GOT3 (cell line): ENCODE measurements at regions not wholly inside any gene's neighbourhood (a gene's known extent, or its start where the extent isn't known, plus 50 kb on each side); places are given as distances from the start of the nearest gene placed in this dataset.

ENCODE experiments used
- DNase-seq: peaks from one replicate; lab custom pipeline; 2025; ENCODE audit warnings: mixed read lengths; lab: John Stamatoyannopoulos, UW

- DNase-seq, result no peak
Observed at GRCh38 chr2:14684516-14684915, 52.0 kb downstream of the LRATD1 start.

- no peak for DNase-seq
Observed at GRCh38 chr2:14690926-14691325, 58.4 kb downstream of the LRATD1 start.

- DNase-seq, result no peak
Observed at GRCh38 chr2:14693874-14694273, 61.4 kb downstream of the LRATD1 start.

- DNase-seq, result no peak
Observed at GRCh38 chr2:14700753-14701152, 68.2 kb downstream of the LRATD1 start.

GRCh38 chr2:14702258-14702657 lies 69.7 kb downstream of the LRATD1 start:
- DNase-seq, result no peak

- DNase-seq, result no peak
Observed at GRCh38 chr2:14706201-14706600, 73.7 kb downstream of the LRATD1 start.

- no peak for DNase-seq
Observed at GRCh38 chr2:14712111-14712510, 79.6 kb downstream of the LRATD1 start.

GRCh38 chr2:14713248-14713647 lies 80.7 kb downstream of the LRATD1 start:
- no peak for DNase-seq

- no peak for DNase-seq
Observed at GRCh38 chr2:14715600-14715999, 83.1 kb downstream of the LRATD1 start.

GRCh38 chr2:14716319-14716718 lies 83.8 kb downstream of the LRATD1 start:
- DNase-seq, result no peak

GRCh38 chr2:14717131-14717530 lies 84.6 kb downstream of the LRATD1 start:
- DNase-seq, result no peak

GRCh38 chr2:14720319-14720718 lies 87.8 kb downstream of the LRATD1 start:
- no peak for DNase-seq

- DNase-seq, result no peak
Observed at GRCh38 chr2:14720739-14721138, 88.2 kb downstream of the LRATD1 start.

- no peak for DNase-seq
Observed at GRCh38 chr2:14722904-14723570, 90.5 kb downstream of the LRATD1 start.

- no peak for DNase-seq
Observed at GRCh38 chr2:14723684-14724083, 91.2 kb downstream of the LRATD1 start.

- DNase-seq, result no peak
Observed at GRCh38 chr2:14735696-14736095, 103.2 kb downstream of the LRATD1 start.

- DNase-seq, result no peak
Observed at GRCh38 chr2:14737201-14737600, 104.7 kb downstream of the LRATD1 start.

- no peak for DNase-seq
Observed at GRCh38 chr2:14743861-14744260, 111.3 kb downstream of the LRATD1 start.

GRCh38 chr2:14745288-14746076 lies 113.0 kb downstream of the LRATD1 start:
- no peak for DNase-seq

GRCh38 chr2:14746133-14746532 lies 113.6 kb downstream of the LRATD1 start:
- no peak for DNase-seq

- DNase-seq, result no peak
Observed at GRCh38 chr2:14747447-14747846, 114.9 kb downstream of the LRATD1 start.

GRCh38 chr2:14749884-14750283 lies 117.4 kb downstream of the LRATD1 start:
- DNase-seq, result no peak

- no peak for DNase-seq
Observed at GRCh38 chr2:14750433-14750832, 117.9 kb downstream of the LRATD1 start.

GRCh38 chr2:14751581-14751980 lies 119.1 kb downstream of the LRATD1 start:
- no peak for DNase-seq
